Endothelial cell (in vitro differentiated cells): ENCODE measurements at regions not wholly inside any gene's neighbourhood (a gene's known extent, or its start where the extent isn't known, plus 50 kb on each side); places are given as distances from the start of the nearest gene placed in this dataset.

Source experiments
- DNase-seq: peaks from one replicate; pipeline ENCODE4 v3.0.0; 2021; ENCODE audit warnings: low spot score
- H3K27ac Mint-ChIP-seq: one replicate; pipeline ENCODE4 v1.8.0; 2021; ENCODE audit warnings: mixed read lengths, inconsistent platforms; ENCODE audit not compliant: unreplicated experiment
- H3K27me3 Mint-ChIP-seq: one replicate; pipeline ENCODE4 v1.8.0; 2021; ENCODE audit warnings: mild to moderate bottlenecking, moderate library complexity, mixed read lengths, inconsistent platforms; ENCODE audit not compliant: unreplicated experiment
- H3K36me3 Mint-ChIP-seq: one replicate; pipeline ENCODE4 v1.8.0; 2021; ENCODE audit warnings: mild to moderate bottlenecking, low read depth, mixed read lengths, inconsistent platforms; ENCODE audit not compliant: unreplicated experiment
- H3K4me1 Mint-ChIP-seq: one replicate; pipeline ENCODE4 v1.8.0; 2021; ENCODE audit warnings: mild to moderate bottlenecking, mixed read lengths, inconsistent platforms; ENCODE audit not compliant: unreplicated experiment
- H3K4me3 Mint-ChIP-seq: one replicate; pipeline ENCODE4 v1.8.0; 2021; ENCODE audit warnings: mild to moderate bottlenecking, mixed read lengths, inconsistent platforms; ENCODE audit not compliant: unreplicated experiment
- H3K9me3 Mint-ChIP-seq: one replicate; pipeline ENCODE4 v1.8.0; 2021; ENCODE audit warnings: mixed read lengths, inconsistent platforms; ENCODE audit not compliant: unreplicated experiment
- TF ChIP-seq, protein P1 (sequence below): fragments of 200-600 bp; sonication (generic); IDR thresholded peaks from one replicate; pipeline ENCODE4 v1.5.0; 2021; ENCODE audit warnings: antibody characterized with exemption; ENCODE audit not compliant: unreplicated experiment

DNA sequence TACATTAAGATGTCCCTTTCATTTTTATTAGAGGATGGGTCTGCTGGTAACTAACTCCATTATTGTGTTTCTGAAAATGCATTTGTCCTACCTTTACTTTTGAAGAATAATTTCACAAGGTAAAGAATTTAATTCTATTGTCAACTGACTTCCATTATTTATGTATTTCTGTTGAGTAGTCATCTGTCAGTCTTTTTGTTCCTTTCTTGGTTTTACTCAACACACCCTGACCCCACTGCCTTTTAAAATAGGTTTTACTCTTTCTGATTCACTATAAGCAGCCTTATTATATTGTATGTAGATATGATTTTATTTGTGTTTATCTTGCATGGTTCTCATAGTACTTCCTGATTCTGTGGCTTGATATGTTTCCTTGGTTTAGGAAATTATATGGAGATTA, 237.5 kb downstream of the TGFB2 start:
- Mint-ChIP-seq H3K4me1 (peaks cover 6% of the 10 kb centered on the region), H3K36me3 (no peaks in the 10 kb centered on the region), H3K9me3 (no peaks in the 10 kb centered on the region), H3K27ac (no peak overlapping the region), H3K4me3 (no peak overlapping the region), H3K27me3 (no peaks in the 10 kb centered on the region)
- TF ChIP-seq, protein P1, sequence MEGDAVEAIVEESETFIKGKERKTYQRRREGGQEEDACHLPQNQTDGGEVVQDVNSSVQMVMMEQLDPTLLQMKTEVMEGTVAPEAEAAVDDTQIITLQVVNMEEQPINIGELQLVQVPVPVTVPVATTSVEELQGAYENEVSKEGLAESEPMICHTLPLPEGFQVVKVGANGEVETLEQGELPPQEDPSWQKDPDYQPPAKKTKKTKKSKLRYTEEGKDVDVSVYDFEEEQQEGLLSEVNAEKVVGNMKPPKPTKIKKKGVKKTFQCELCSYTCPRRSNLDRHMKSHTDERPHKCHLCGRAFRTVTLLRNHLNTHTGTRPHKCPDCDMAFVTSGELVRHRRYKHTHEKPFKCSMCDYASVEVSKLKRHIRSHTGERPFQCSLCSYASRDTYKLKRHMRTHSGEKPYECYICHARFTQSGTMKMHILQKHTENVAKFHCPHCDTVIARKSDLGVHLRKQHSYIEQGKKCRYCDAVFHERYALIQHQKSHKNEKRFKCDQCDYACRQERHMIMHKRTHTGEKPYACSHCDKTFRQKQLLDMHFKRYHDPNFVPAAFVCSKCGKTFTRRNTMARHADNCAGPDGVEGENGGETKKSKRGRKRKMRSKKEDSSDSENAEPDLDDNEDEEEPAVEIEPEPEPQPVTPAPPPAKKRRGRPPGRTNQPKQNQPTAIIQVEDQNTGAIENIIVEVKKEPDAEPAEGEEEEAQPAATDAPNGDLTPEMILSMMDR = no peak
- no peak for DNase-seq

DNA sequence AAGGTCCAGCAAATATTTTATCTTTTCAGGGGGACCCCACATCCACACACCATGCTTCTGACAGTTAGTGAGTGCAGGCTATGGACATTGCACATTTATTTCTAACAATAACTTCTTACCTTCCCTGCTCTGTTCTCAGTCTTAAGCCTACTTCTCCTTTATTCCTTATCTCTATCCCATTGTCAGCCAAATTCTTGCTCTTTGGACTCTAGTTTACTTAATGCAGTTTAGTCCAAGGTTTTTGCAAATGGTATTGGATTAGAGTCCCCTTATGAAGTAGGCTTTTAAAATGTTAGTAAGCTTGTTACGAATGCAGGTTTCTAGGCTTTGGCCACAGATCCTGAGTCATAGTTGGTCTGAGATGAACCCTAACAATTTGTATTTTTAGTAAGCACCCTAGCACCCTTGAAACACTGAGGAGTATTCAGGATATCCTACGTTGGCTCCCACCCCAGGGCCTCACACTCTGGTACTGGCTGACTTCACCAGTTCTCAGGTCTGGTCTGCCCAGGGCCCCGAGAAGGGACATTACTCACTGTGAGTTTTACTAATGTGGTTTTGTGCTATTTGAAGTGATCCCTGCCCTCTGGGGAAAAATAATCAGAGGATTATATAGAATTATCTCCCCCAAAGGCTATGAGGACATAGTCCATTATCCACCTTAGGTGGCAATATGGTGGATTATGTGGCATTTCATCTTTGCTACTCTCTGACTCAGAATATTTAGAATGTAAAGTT, 239.5 kb downstream of the TGFB2 start:
- Mint-ChIP-seq H3K4me3 (no peak overlapping the region), H3K36me3 (no peaks in the 10 kb centered on the region)

DNA sequence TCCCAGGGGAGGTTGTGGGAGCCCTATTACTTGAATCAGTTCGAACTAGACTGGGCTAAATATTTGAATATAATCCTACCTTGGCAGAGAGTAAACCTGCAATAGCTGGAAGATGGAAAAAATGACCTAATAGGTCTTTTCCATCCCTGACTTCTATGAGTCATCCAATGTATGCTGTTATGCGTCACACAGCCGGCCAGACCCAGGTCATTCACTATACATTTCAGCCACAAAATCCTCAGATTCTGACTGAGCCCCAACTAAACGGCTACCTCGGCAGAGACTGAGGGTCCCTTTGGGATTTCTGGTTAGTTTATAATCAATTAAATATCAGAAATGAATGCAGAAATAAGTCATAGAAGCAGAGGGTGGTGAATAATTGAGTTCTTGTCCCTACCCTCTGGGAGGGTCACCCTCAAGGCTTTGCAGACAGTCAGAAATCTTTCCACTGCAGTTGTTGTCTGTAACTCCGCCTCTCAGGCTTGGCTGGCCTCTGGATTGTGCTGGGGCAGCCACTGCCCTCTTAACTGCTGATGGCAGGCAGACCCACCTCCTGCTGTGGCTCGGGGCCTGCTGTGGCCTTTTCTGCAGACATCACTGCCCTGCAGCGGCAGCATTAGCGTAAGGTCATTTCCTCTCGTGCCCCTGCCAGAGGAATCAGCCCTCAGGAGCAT, 240.5 kb downstream of the TGFB2 start:
- peaks cover 13% of the 10 kb centered on the region for H3K4me1 Mint-ChIP-seq
- TF ChIP-seq, protein P1 = no peak
- DNase-seq = peak; percentile 20
- peaks cover 1% of the 10 kb centered on the region for H3K27me3 Mint-ChIP-seq
- H3K36me3 Mint-ChIP-seq = no peaks in the 10 kb centered on the region
- H3K9me3 Mint-ChIP-seq = no peaks in the 10 kb centered on the region
- H3K4me3 Mint-ChIP-seq = no peak overlapping the region
- no peak overlapping the region for H3K27ac Mint-ChIP-seq

More for the DNA sequence above, 239.5 kb downstream of the TGFB2 start:
- no peak for DNase-seq
- Mint-ChIP-seq H3K27me3 (no peaks in the 10 kb centered on the region), H3K4me1 (peaks cover 13% of the 10 kb centered on the region), H3K9me3 (no peaks in the 10 kb centered on the region), H3K27ac (no peak overlapping the region)
- TF ChIP-seq, protein P1 = no peak

DNA sequence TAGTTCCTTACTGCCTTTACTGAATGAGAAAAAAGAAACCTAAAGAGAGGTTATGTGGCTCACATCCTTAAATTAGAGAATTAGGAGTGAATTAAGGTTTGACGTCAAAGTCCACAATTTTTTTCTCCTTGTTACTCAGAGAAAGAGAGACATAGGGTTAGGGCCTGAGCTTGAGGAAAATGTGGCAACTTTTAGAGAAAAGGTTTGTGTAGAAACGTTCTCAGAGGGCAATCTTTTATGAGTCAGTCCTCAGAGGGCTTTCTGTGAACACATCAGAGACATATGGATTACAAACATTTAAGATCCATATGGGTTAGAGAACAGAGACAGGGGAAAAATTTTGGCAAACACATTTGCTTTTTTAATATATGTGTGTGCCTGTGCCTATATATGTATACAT, 242.8 kb downstream of the TGFB2 start:
- H3K4me3 Mint-ChIP-seq = no peak overlapping the region
- no peak overlapping the region for H3K27ac Mint-ChIP-seq
- no peaks in the 10 kb centered on the region for H3K9me3 Mint-ChIP-seq
- H3K4me1 Mint-ChIP-seq = peaks cover 13% of the 10 kb centered on the region
- TF ChIP-seq, protein P1 = no peak
- peaks cover 3% of the 10 kb centered on the region for H3K27me3 Mint-ChIP-seq
- H3K36me3 Mint-ChIP-seq = no peaks in the 10 kb centered on the region
- no peak for DNase-seq

- no peaks in the 10 kb centered on the region for H3K36me3 Mint-ChIP-seq
- peaks cover 3% of the 10 kb centered on the region for H3K27me3 Mint-ChIP-seq
- no peaks in the 10 kb centered on the region for H3K9me3 Mint-ChIP-seq
- no peak for DNase-seq
- no peak overlapping the region for H3K27ac Mint-ChIP-seq
- H3K4me1 Mint-ChIP-seq = peaks cover 13% of the 10 kb centered on the region
- H3K4me3 Mint-ChIP-seq = no peak overlapping the region
- TF ChIP-seq, protein P1 = no peak
Observed at GRCh38 chr1:218588540-218589172, 243.5 kb downstream of the TGFB2 start.
